Colonic mucosa (tissue), 4 donors: ENCODE measurements at regions not wholly inside any gene's neighbourhood (a gene's known extent, or its start where the extent isn't known, plus 50 kb on each side); places are given as distances from the start of the nearest gene placed in this dataset.

Experiments
- DNase-seq: peaks from one replicate; pipeline ENCODE4 v3.0.0-alpha.2; 2020
- H3K27ac ChIP-seq: fragments of 200-600 bp; one replicate; pipeline ENCODE4 v1.8.0; 2021
- H3K27me3 ChIP-seq: fragments of 200-600 bp; one replicate; pipeline ENCODE4 v1.8.0; 2021
- H3K36me3 ChIP-seq: fragments of 200-600 bp; one replicate; pipeline ENCODE4 v1.8.0; 2021
- H3K4me1 ChIP-seq: fragments of 200-600 bp; one replicate; pipeline ENCODE4 v1.8.0; 2021; ENCODE audit warnings: mild to moderate bottlenecking
- H3K4me3 ChIP-seq: fragments of 200-600 bp; one replicate; pipeline ENCODE4 v1.8.0; 2021
- H3K9ac ChIP-seq, 2 donors: one replicate each; pipeline ENCODE4 v1.7.0; 2013; ENCODE audit warnings: control low read depth in 2 of 2, low read depth in 2 of 2, low read length in 2 of 2
- H3K9me3 ChIP-seq: fragments of 200-600 bp; one replicate; pipeline ENCODE4 v1.8.0; 2021
- CTCF ChIP-seq: fragments of 200-600 bp; IDR thresholded peaks from one replicate; pipeline ENCODE4 v1.8.0; 2022; ENCODE audit warnings: antibody characterized with exemption, mild to moderate bottlenecking
- intact Hi-C: fragments of 100-400 bp; cut with DNase I; formaldehyde crosslinking; loops from one replicate; pipeline ENCODE4 v1.14.1; 2022
- donor health status: healthy.
- donor health status: DM: no; HTN: no; CAD: no.
- donor health status: DM: no; HTN: no; CAD: no.

GRCh38 chr6:73951183-73951582, 255.2 kb downstream of the CD109 start:
- H3K4me1 ChIP-seq = no peaks in the 10 kb centered on the region
- TF ChIP-seq CTCF = no peak
- no peak overlapping the region for H3K4me3 ChIP-seq
- H3K27ac ChIP-seq = no peak overlapping the region
- no peak overlapping the region for H3K9ac ChIP-seq
- no peak for DNase-seq
- H3K9me3 ChIP-seq = no peaks in the 10 kb centered on the region
- H3K27me3 ChIP-seq = no peaks in the 10 kb centered on the region
- H3K36me3 ChIP-seq = no peaks in the 10 kb centered on the region
- intact Hi-C loops = no loop called here

- no peak overlapping the region for H3K9ac ChIP-seq
- H3K27ac ChIP-seq = no peak overlapping the region
- H3K36me3 ChIP-seq = no peaks in the 10 kb centered on the region
- intact Hi-C loops = no loop called here
- no peak overlapping the region for H3K4me3 ChIP-seq
- DNase-seq = no peak
- no peaks in the 10 kb centered on the region for H3K4me1 ChIP-seq
- no peak for TF ChIP-seq CTCF
- H3K27me3 ChIP-seq = no peaks in the 10 kb centered on the region
- H3K9me3 ChIP-seq = no peaks in the 10 kb centered on the region
Observed at GRCh38 chr6:73943930-73944652, 248.1 kb downstream of the CD109 start.

- intact Hi-C loops = no loop called here
- no peak for DNase-seq
- no peak overlapping the region for H3K27ac ChIP-seq
- H3K9me3 ChIP-seq = no peaks in the 10 kb centered on the region
- no peaks in the 10 kb centered on the region for H3K4me1 ChIP-seq
- no peaks in the 10 kb centered on the region for H3K36me3 ChIP-seq
- H3K4me3 ChIP-seq = no peak overlapping the region
- no peaks in the 10 kb centered on the region for H3K27me3 ChIP-seq
- H3K9ac ChIP-seq = no peak overlapping the region
- TF ChIP-seq CTCF = no peak
Observed at GRCh38 chr6:73943411-73943810, 247.4 kb downstream of the CD109 start.

- H3K9ac ChIP-seq = no peak overlapping the region
- TF ChIP-seq CTCF = no peak
- no peak for DNase-seq
- no peaks in the 10 kb centered on the region for H3K27me3 ChIP-seq
- H3K36me3 ChIP-seq = no peaks in the 10 kb centered on the region
- intact Hi-C loops = no loop called here
- no peak overlapping the region for H3K27ac ChIP-seq
- H3K4me1 ChIP-seq = no peaks in the 10 kb centered on the region
- H3K9me3 ChIP-seq = no peaks in the 10 kb centered on the region
- H3K4me3 ChIP-seq = no peak overlapping the region
Observed at GRCh38 chr6:73942592-73943186, 246.7 kb downstream of the CD109 start.

GRCh38 chr6:73941892-73942291, 245.9 kb downstream of the CD109 start:
- Histone ChIP-seq H3K36me3 (no peaks in the 10 kb centered on the region), H3K4me1 (no peaks in the 10 kb centered on the region), H3K27ac (no peak overlapping the region), H3K9me3 (no peaks in the 10 kb centered on the region), H3K4me3 (no peak overlapping the region), H3K9ac (no peak overlapping the region), H3K27me3 (no peaks in the 10 kb centered on the region)
- DNase-seq = no peak
- intact Hi-C loops = no loop called here
- no peak for TF ChIP-seq CTCF
